Prostate gland (tissue), 2 donors: ENCODE measurements at regions not wholly inside any gene's neighbourhood (a gene's known extent, or its start where the extent isn't known, plus 50 kb on each side); places are given as distances from the start of the nearest gene placed in this dataset.

ENCODE experiments used
- DNase-seq: peaks from one replicate; pipeline ENCODE4 v3.0.0-alpha.2; 2019; ENCODE audit warnings: low spot score
- H3K27ac ChIP-seq, 2 donors: fragments of 200-600 bp; sonication (generic); 2 replicates each; pipeline ENCODE4 v1.5.1; 2017 to 2019
- H3K27me3 ChIP-seq: fragments of 200-600 bp; sonication (generic); replicated peaks from 2 replicates; pipeline ENCODE4 v1.5.1; 2019; ENCODE audit not compliant: insufficient read depth
- H3K36me3 ChIP-seq, 2 donors: fragments of 200-600 bp; sonication (generic); 1 replicate in 1 of 2; 2 replicates in 1 of 2; pipeline versions ENCODE4 v1.5.1 to v1.8.1; 2017 to 2019
- H3K4me1 ChIP-seq: fragments of 200-600 bp; sonication (generic); replicated peaks from 2 replicates; pipeline ENCODE4 v1.5.1; 2019
- H3K4me3 ChIP-seq, 2 donors: fragments of 200-600 bp; sonication (generic); 2 replicates each; pipeline ENCODE4 v1.5.1; 2017 to 2019
- H3K9me3 ChIP-seq: fragments of 200-600 bp; sonication (generic); 2 replicates; pipeline ENCODE4 v1.5.1; 2017
- CTCF ChIP-seq, 4 experiments: fragments of 200-600 bp in 2 of 4; fragments of 450-650 bp in 2 of 4; sonication (generic) in 2 of 4; IDR thresholded peaks; 1 replicate in 3 of 4; 2 replicates in 1 of 4; pipeline ENCODE4 v1.5.1; 2016 to 2019; ENCODE audit warnings: antibody characterized with exemption in 4 of 4, mild to moderate bottlenecking in 2 of 4, moderate library complexity in 2 of 4
- POLR2A ChIP-seq: fragments of 450-650 bp; IDR thresholded peaks from one replicate; pipeline ENCODE4 v1.6.1; 2016; ENCODE audit warnings: antibody characterized with exemption, mild to moderate bottlenecking
- POLR2AphosphoS5 ChIP-seq: sonication (generic); formaldehyde crosslinking; IDR thresholded peaks from one replicate; pipeline ENCODE4 v1.6.1; 2017; ENCODE audit warnings: antibody characterized with exemption
- WGBS: methylation state at CpG from one replicate; pipeline ENCODE4 v1.1.5; 2018; 5-methylcytosine and 5-hydroxymethylcytosine counted together
- intact Hi-C: fragments of 100-400 bp; cut with DNase I; formaldehyde crosslinking; loops from one replicate; pipeline ENCODE4 v1.14.2; 2022

GRCh38 chr9:135006911-135007570, 80.4 kb upstream of the OLFM1 start:
- Histone ChIP-seq H3K36me3 (no peaks in the 10 kb centered on the region), H3K4me1 (no peaks in the 10 kb centered on the region), H3K4me3 (no peak overlapping the region), H3K27me3 (no peaks in the 10 kb centered on the region), H3K9me3 (no peaks in the 10 kb centered on the region), H3K27ac (no peak overlapping the region)
- DNase-seq: no peak
- intact Hi-C loops: no loop called here
- TF ChIP-seq POLR2A: no peak
- no peak for TF ChIP-seq POLR2AphosphoS5
- no peak for TF ChIP-seq CTCF (IDR thresholded peaks at IDR 0.05)
- WGBS: 94% methylated on average over 19 of the region's 19 CpGs

- H3K9me3 ChIP-seq: no peaks in the 10 kb centered on the region
- TF ChIP-seq POLR2A (no peak), POLR2AphosphoS5 (no peak), CTCF (IDR thresholded peaks at IDR 0.05) (no peak)
- H3K27me3 ChIP-seq: no peaks in the 10 kb centered on the region
- H3K36me3 ChIP-seq: no peaks in the 10 kb centered on the region
- DNase-seq: no peak
- no peak overlapping the region for H3K4me3 ChIP-seq
- 93% methylated on average over 11 of the region's 11 CpGs for WGBS
- intact Hi-C loops: no loop called here
- H3K27ac ChIP-seq: no peak overlapping the region
- H3K4me1 ChIP-seq: no peaks in the 10 kb centered on the region
Measured at GRCh38 chr9:135007601-135008000, 79.9 kb upstream of the OLFM1 start.

GRCh38 chr9:135008416-135008815, 79.1 kb upstream of the OLFM1 start:
- intact Hi-C loops: no loop called here
- 89% methylated on average over 8 of the region's 8 CpGs for WGBS
- H3K4me1 ChIP-seq: no peaks in the 10 kb centered on the region
- DNase-seq: no peak
- no peaks in the 10 kb centered on the region for H3K36me3 ChIP-seq
- no peak for TF ChIP-seq POLR2AphosphoS5
- no peak for TF ChIP-seq CTCF (IDR thresholded peaks at IDR 0.05)
- no peak for TF ChIP-seq POLR2A
- no peaks in the 10 kb centered on the region for H3K27me3 ChIP-seq
- no peaks in the 10 kb centered on the region for H3K9me3 ChIP-seq
- H3K4me3 ChIP-seq: no peak overlapping the region
- no peak overlapping the region for H3K27ac ChIP-seq

GRCh38 chr9:135009051-135009560, 78.4 kb upstream of the OLFM1 start:
- H3K4me3 ChIP-seq: no peak overlapping the region
- H3K27me3 ChIP-seq: no peaks in the 10 kb centered on the region
- no peak for TF ChIP-seq POLR2AphosphoS5
- no peak for TF ChIP-seq CTCF (IDR thresholded peaks at IDR 0.05)
- TF ChIP-seq POLR2A: no peak
- 91% methylated on average over 10 of the region's 10 CpGs for WGBS
- H3K9me3 ChIP-seq: no peaks in the 10 kb centered on the region
- intact Hi-C loops: no loop called here
- H3K27ac ChIP-seq: no peak overlapping the region
- H3K36me3 ChIP-seq: no peaks in the 10 kb centered on the region
- no peaks in the 10 kb centered on the region for H3K4me1 ChIP-seq
- DNase-seq: no peak
